H9 (cell line): ENCODE measurements at regions not wholly inside any gene's neighbourhood (a gene's known extent, or its start where the extent isn't known, plus 50 kb on each side); places are given as distances from the start of the nearest gene placed in this dataset.

Experiments used
- DNase-seq: peaks from one replicate; pipeline ENCODE4 v3.0.0-alpha.2; 2017
- H2AFZ ChIP-seq: one replicate; pipeline ENCODE4 v1.6.1; 2013; ENCODE audit warnings: mild to moderate bottlenecking, low read length, control low read depth, moderate library complexity
- H2AK5ac ChIP-seq: 2 replicates; pipeline ENCODE4 v1.6.1; 2013; ENCODE audit warnings: low read length, control low read depth, mixed read lengths; ENCODE audit not compliant: insufficient read length
- H2BK120ac ChIP-seq: one replicate; pipeline ENCODE4 v1.6.1; 2013; ENCODE audit warnings: low read depth, mild to moderate bottlenecking, low read length, control low read depth, inconsistent platforms; ENCODE audit not compliant: poor library complexity, severe bottlenecking
- H2BK12ac ChIP-seq: 2 replicates; pipeline ENCODE4 v1.6.1; 2013; ENCODE audit warnings: low read length, control low read depth, mixed read lengths, low read depth; ENCODE audit not compliant: insufficient read length
- H2BK15ac ChIP-seq: 2 replicates; pipeline ENCODE4 v1.6.1; 2013; ENCODE audit warnings: low read depth, low read length, control low read depth
- H2BK20ac ChIP-seq: one replicate; pipeline ENCODE4 v1.6.1; 2013; ENCODE audit warnings: low read depth, mild to moderate bottlenecking, low read length, control low read depth, inconsistent platforms; ENCODE audit not compliant: poor library complexity, severe bottlenecking
- H2BK5ac ChIP-seq: 2 replicates; pipeline ENCODE4 v1.6.1; 2013; ENCODE audit warnings: low read length, control low read depth, mixed read lengths; ENCODE audit not compliant: insufficient read length
- H3K14ac ChIP-seq: 2 replicates; pipeline ENCODE4 v1.6.1; 2013; ENCODE audit warnings: low read length, control low read depth; ENCODE audit not compliant: insufficient read depth
- H3K18ac ChIP-seq: 2 replicates; pipeline ENCODE4 v1.6.1; 2013; ENCODE audit warnings: low read depth, mild to moderate bottlenecking, mixed read lengths, low read length, control low read depth; ENCODE audit not compliant: insufficient read length
- H3K23ac ChIP-seq: 2 replicates; pipeline ENCODE4 v1.6.1; 2013; ENCODE audit warnings: low read length, control low read depth, mixed read lengths, low read depth; ENCODE audit not compliant: insufficient read length
- H3K23me2 ChIP-seq: 2 replicates; pipeline ENCODE4 v1.6.1; 2013; ENCODE audit warnings: low read depth, mild to moderate bottlenecking, mixed read lengths, low read length, control low read depth; ENCODE audit not compliant: insufficient read length, poor library complexity, severe bottlenecking
- H3K27ac ChIP-seq: 2 replicates; pipeline ENCODE4 v1.5.1; 2013; ENCODE audit warnings: low read length, control low read depth, mixed read lengths, low read depth; ENCODE audit not compliant: insufficient read length
- H3K27me3 ChIP-seq: 2 replicates; pipeline ENCODE4 v1.6.1; 2013; ENCODE audit warnings: low read length, control low read depth, inconsistent platforms; ENCODE audit not compliant: insufficient read depth
- H3K4ac ChIP-seq: 2 replicates; pipeline ENCODE4 v1.6.1; 2013; ENCODE audit warnings: low read depth, mild to moderate bottlenecking, control low read depth, inconsistent platforms, low read length, moderate library complexity
- H3K4me1 ChIP-seq: 2 replicates; pipeline ENCODE4 v1.6.1; 2013; ENCODE audit warnings: low read length, control low read depth, inconsistent platforms; ENCODE audit not compliant: insufficient read depth
- H3K4me2 ChIP-seq: 2 replicates; pipeline ENCODE4 v1.6.1; 2013; ENCODE audit warnings: low read length, control low read depth, mixed read lengths; ENCODE audit not compliant: insufficient read length, insufficient read depth
- H3K56ac ChIP-seq: 2 replicates; pipeline ENCODE4 v1.6.1; 2013; ENCODE audit warnings: low read depth, mild to moderate bottlenecking, mixed read lengths, low read length, control low read depth; ENCODE audit not compliant: insufficient read length
- H3K79me1 ChIP-seq: 2 replicates; pipeline ENCODE4 v1.6.1; 2013; ENCODE audit warnings: low read depth, mild to moderate bottlenecking, moderate library complexity, low read length, control low read depth, inconsistent platforms; ENCODE audit not compliant: insufficient read depth, poor library complexity, severe bottlenecking
- H3K79me2 ChIP-seq: 2 replicates; pipeline ENCODE4 v1.6.1; 2013; ENCODE audit warnings: low read length, control low read depth, inconsistent platforms; ENCODE audit not compliant: insufficient read depth
- H3K9ac ChIP-seq: 2 replicates; pipeline ENCODE4 v1.6.1; 2013; ENCODE audit warnings: low read length, control low read depth, mixed read lengths; ENCODE audit not compliant: insufficient read length; ENCODE audit errors: extremely low read depth
- H3K9me3 ChIP-seq: one replicate; pipeline ENCODE4 v1.6.1; 2013; ENCODE audit warnings: low read depth, low read length, inconsistent platforms; ENCODE audit not compliant: control insufficient read depth
- H3T11ph ChIP-seq: one replicate; pipeline ENCODE4 v1.6.1; 2013; ENCODE audit warnings: mild to moderate bottlenecking, low read length, control low read depth, inconsistent platforms
- H4K20me1 ChIP-seq: one replicate; pipeline ENCODE4 v1.6.1; 2013; ENCODE audit not compliant: control insufficient read depth, insufficient read length, insufficient read depth
- H4K5ac ChIP-seq: 2 replicates; pipeline ENCODE4 v1.6.1; 2013; ENCODE audit warnings: low read depth, mild to moderate bottlenecking, mixed read lengths, low read length, control low read depth; ENCODE audit not compliant: insufficient read length
- H4K8ac ChIP-seq: replicated peaks from 2 replicates; pipeline ENCODE4 v1.6.1; 2013; ENCODE audit warnings: low read length, control low read depth, mixed read lengths, low read depth; ENCODE audit not compliant: insufficient read length
- H4K91ac ChIP-seq: 2 replicates; pipeline ENCODE4 v1.6.1; 2013; ENCODE audit warnings: low read depth, mild to moderate bottlenecking, moderate library complexity, mixed read lengths, low read length, control low read depth; ENCODE audit not compliant: insufficient read length
- H3K27ac Mint-ChIP-seq, 3 experiments: 2 replicates in 2 of 3; 3 replicates in 1 of 3; pipeline ENCODE4 v1.8.0; 2020 to 2021; ENCODE audit warnings: mixed read lengths in 3 of 3, mild to moderate bottlenecking in 1 of 3, moderate library complexity in 1 of 3
- H3K27me3 Mint-ChIP-seq: 2 replicates; pipeline ENCODE4 v1.8.0; 2021; ENCODE audit warnings: low read depth, mild to moderate bottlenecking, moderate library complexity, mixed read lengths
- H3K36me3 Mint-ChIP-seq, 3 experiments: 2 replicates in 2 of 3; 3 replicates in 1 of 3; pipeline ENCODE4 v1.8.0; 2020 to 2021; ENCODE audit warnings: low read depth in 3 of 3, mixed read lengths in 3 of 3; ENCODE audit not compliant: insufficient read depth in 1 of 3
- H3K4me1 Mint-ChIP-seq, 2 experiments: 2 replicates each; pipeline ENCODE4 v1.8.0; 2020; ENCODE audit warnings: mixed read lengths in 2 of 2
- H3K4me3 Mint-ChIP-seq, 2 experiments: 2 replicates in 1 of 2; 3 replicates in 1 of 2; pipeline ENCODE4 v1.8.0; 2020 to 2021; ENCODE audit warnings: mild to moderate bottlenecking in 2 of 2, mixed read lengths in 2 of 2, moderate library complexity in 1 of 2
- H3K9me3 Mint-ChIP-seq, 2 experiments: 2 replicates in 1 of 2; 3 replicates in 1 of 2; pipeline ENCODE4 v1.8.0; 2020; ENCODE audit warnings: mild to moderate bottlenecking in 2 of 2, mixed read lengths in 2 of 2, moderate library complexity in 1 of 2
- CTCF ChIP-seq: fragments of 200-600 bp; sonication (generic); conservative IDR thresholded peaks from 3 replicates; pipeline ENCODE4 v1.8.0; 2021; ENCODE audit warnings: antibody characterized with exemption, mild to moderate bottlenecking

DNA sequence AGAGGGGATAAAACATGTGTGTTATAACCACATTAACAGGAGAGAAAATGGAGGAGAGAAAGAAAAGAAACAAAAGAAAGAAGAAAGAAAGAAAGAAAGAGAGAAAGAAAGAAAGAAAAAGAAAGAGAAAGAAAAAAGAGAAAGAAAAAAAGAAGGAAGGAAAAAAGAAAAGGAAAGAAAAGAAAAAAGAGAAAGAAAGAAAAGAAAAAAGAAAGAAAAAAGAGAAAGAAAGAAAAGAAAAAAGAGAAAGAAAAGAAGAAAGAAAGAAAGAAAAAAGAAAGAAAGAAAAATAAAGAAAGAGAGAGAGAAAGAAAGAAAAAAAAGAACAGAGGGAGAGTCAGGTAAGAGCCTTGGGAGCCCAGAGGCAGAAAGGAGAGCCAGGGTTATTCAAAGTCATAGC lies 446.6 kb upstream of the ASIC2 start:
- no peak for DNase-seq
- no peak for TF ChIP-seq CTCF
- H3K4me1 Mint-ChIP-seq = no peaks in the 10 kb centered on the region

More for the DNA sequence above, 446.6 kb upstream of the ASIC2 start:
- Histone ChIP-seq H4K8ac (no peak overlapping the region), H3K18ac (no peak overlapping the region), H3K23ac (no peak overlapping the region), H3K9ac (no peak overlapping the region), H2BK20ac (no peak overlapping the region), H2BK12ac (no peak overlapping the region), H4K20me1 (no peaks in the 10 kb centered on the region), H4K5ac (no peak overlapping the region), H3K23me2 (no peaks in the 10 kb centered on the region), H4K91ac (no peak overlapping the region), H3T11ph (no peak overlapping the region), H3K4ac (no peak overlapping the region), H3K9me3 (no peaks in the 10 kb centered on the region), H3K4me1 (no peaks in the 10 kb centered on the region), H3K27ac (no peak overlapping the region), H3K79me2 (no peaks in the 10 kb centered on the region), H3K27me3 (no peaks in the 10 kb centered on the region), H2BK15ac (no peak overlapping the region), H2BK5ac (no peak overlapping the region), H3K14ac (no peak overlapping the region), H3K4me2 (no peak overlapping the region), H2AFZ (no peak overlapping the region), H3K79me1 (no peaks in the 10 kb centered on the region), H3K56ac (no peak overlapping the region), H2BK120ac (no peak overlapping the region), H2AK5ac (no peak overlapping the region)
- H3K9me3 Mint-ChIP-seq = no peaks in the 10 kb centered on the region
- H3K27me3 Mint-ChIP-seq = peaks cover 45% of the 10 kb centered on the region
- no peak overlapping the region for H3K27ac Mint-ChIP-seq
- no peaks in the 10 kb centered on the region for H3K36me3 Mint-ChIP-seq
- no peak overlapping the region for H3K4me3 Mint-ChIP-seq
